Naive thymus-derived CD4-positive, alpha-beta T cell (primary cell): ENCODE measurements at regions not wholly inside any gene's neighbourhood (a gene's known extent, or its start where the extent isn't known, plus 50 kb on each side); places are given as distances from the start of the nearest gene placed in this dataset.
A peak's percentile ranks its signal among the peaks of the same experiment; 100 is the strongest.

Experiments used
- ATAC-seq: fragments of 150-1000 bp; cut with Tn5 transposase; 2 replicates; pipeline ENCODE4 v1.10.0; 2021; ENCODE audit warnings: mild to moderate bottlenecking, moderate library complexity
- CTCF ChIA-PET: fragments of 350-600 bp; sonication (Branson Sonifier 250); formaldehyde crosslinking; loops from one replicate; lab custom pipeline; 2021; ENCODE audit warnings: antibody characterized with exemption; lab: Charles Lee
- POLR2A ChIA-PET: fragments of 350-600 bp; sonication (Branson Sonifier 250); formaldehyde crosslinking; loops from one replicate; lab custom pipeline; 2021; ENCODE audit warnings: antibody characterized with exemption, inconsistent platforms; lab: Charles Lee
- DNase-seq, 9 donors: peaks; one replicate each; pipeline versions ENCODE4 v3.0.0 to v3.0.0-alpha.2; 2020 to 2022; ENCODE audit warnings: mixed read lengths in 1 of 9
- H3K27ac ChIP-seq: one replicate; pipeline ENCODE4 v1.7.0; 2013; ENCODE audit warnings: mild to moderate bottlenecking, low read depth, low read length, moderate library complexity
- H3K27me3 ChIP-seq, 2 donors: one replicate each; pipeline ENCODE4 v1.7.0; 2013; ENCODE audit warnings: low read length in 2 of 2, mild to moderate bottlenecking in 2 of 2, moderate library complexity in 2 of 2; ENCODE audit not compliant: control insufficient read depth in 2 of 2, insufficient read depth in 2 of 2
- H3K36me3 ChIP-seq, 3 experiments: 1 replicate in 2 of 3; 2 replicates in 1 of 3; pipeline ENCODE4 v1.7.0; 2013; ENCODE audit warnings: low read length in 3 of 3, mild to moderate bottlenecking in 3 of 3, moderate library complexity in 1 of 3; ENCODE audit not compliant: insufficient read depth in 3 of 3, control insufficient read depth in 2 of 3
- H3K4me1 ChIP-seq, 2 donors: one replicate each; pipeline ENCODE4 v1.7.0; 2013; ENCODE audit warnings: low read length in 2 of 2, mild to moderate bottlenecking in 2 of 2, moderate library complexity in 1 of 2; ENCODE audit not compliant: control insufficient read depth in 2 of 2, insufficient read depth in 2 of 2
- H3K4me3 ChIP-seq: 2 replicates; pipeline ENCODE4 v1.7.0; 2013; ENCODE audit warnings: mild to moderate bottlenecking, low read length
- H3K9me3 ChIP-seq, 3 experiments: 1 replicate in 2 of 3; 2 replicates in 1 of 3; pipeline ENCODE4 v1.7.0; 2013; ENCODE audit warnings: low read length in 3 of 3; ENCODE audit not compliant: control insufficient read depth in 2 of 3
- H3K27ac Mint-ChIP-seq, 9 donors: one replicate each; pipeline ENCODE4 v1.8.0; 2020 to 2022; ENCODE audit warnings: mixed read lengths in 9 of 9, mild to moderate bottlenecking in 8 of 9, moderate library complexity in 5 of 9, inconsistent platforms in 2 of 9
- H3K27me3 Mint-ChIP-seq, 5 donors: one replicate each; pipeline ENCODE4 v1.8.0; 2021 to 2022; ENCODE audit warnings: mixed read lengths in 5 of 5, mild to moderate bottlenecking in 1 of 5
- H3K36me3 Mint-ChIP-seq, 5 donors: one replicate each; pipeline ENCODE4 v1.8.0; 2020 to 2022; ENCODE audit warnings: mixed read lengths in 5 of 5, mild to moderate bottlenecking in 3 of 5, inconsistent platforms in 1 of 5
- H3K4me1 Mint-ChIP-seq, 7 donors: one replicate each; pipeline ENCODE4 v1.8.0; 2020 to 2022; ENCODE audit warnings: mixed read lengths in 7 of 7, mild to moderate bottlenecking in 3 of 7, inconsistent platforms in 1 of 7
- H3K4me3 Mint-ChIP-seq, 10 donors: one replicate each; pipeline ENCODE4 v1.8.0; 2020 to 2022; ENCODE audit warnings: mild to moderate bottlenecking in 10 of 10, mixed read lengths in 10 of 10, moderate library complexity in 6 of 10, inconsistent platforms in 2 of 10
- H3K9me3 Mint-ChIP-seq, 11 donors: one replicate each; pipeline ENCODE4 v1.8.0; 2020 to 2022; ENCODE audit warnings: mixed read lengths in 11 of 11, mild to moderate bottlenecking in 4 of 11, inconsistent platforms in 1 of 11, moderate library complexity in 1 of 11
- intact Hi-C, 2 donors: fragments of 100-400 bp; cut with micrococcal nuclease; formaldehyde crosslinking; loops; one replicate each; pipeline ENCODE4 v1.15.1; 2023

DNA sequence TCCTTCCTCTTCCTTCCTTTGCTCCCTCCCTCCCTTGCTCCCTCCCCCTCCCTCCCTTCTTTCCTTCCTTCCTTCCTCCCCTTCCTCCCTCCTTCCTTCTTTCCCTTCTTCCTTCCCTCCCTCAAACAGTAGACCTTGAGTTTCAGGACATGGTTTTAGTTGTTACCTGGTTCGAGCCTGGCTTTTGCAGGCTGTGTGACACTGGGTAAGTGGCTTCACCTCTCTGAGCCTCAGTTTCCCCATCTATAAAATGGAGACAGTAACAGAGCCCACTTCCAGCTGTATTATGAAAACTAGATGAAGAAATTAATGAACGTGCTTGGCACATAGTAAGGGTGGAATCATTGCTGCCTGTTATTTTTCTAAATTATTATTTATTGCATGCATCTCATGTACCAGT, 171.0 kb upstream of the LHX5 start:
- no peak overlapping the region for H3K27ac ChIP-seq
- H3K4me1 ChIP-seq: no peaks in the 10 kb centered on the region
- H3K9me3 ChIP-seq: no peaks in the 10 kb centered on the region
- Mint-ChIP-seq H3K27ac (no peak overlapping the region), H3K9me3 (peaks cover 0 to 8% (median 0%) of the 10 kb centered on the region in 11 donors), H3K4me1 (peaks cover 0 to 11% (median 4%) of the 10 kb centered on the region in 7 donors), H3K36me3 (peaks cover 0 to 5% (median 0%) of the 10 kb centered on the region in 5 donors), H3K4me3 (no peak overlapping the region), H3K27me3 (peaks cover 19 to 86% (median 58%) of the 10 kb centered on the region in 5 donors)
- H3K27me3 ChIP-seq: peaks cover 0 to 3% of the 10 kb centered on the region in 2 donors
- ChIA-PET CTCF (no interaction called here), POLR2A (no interaction called here)
- H3K36me3 ChIP-seq: no peaks in the 10 kb centered on the region
- ATAC-seq: no peak
- DNase-seq: no peak
- no peak overlapping the region for H3K4me3 ChIP-seq
- intact Hi-C loops: no loop called here

GRCh38 chr12:113642216-113642615, 170.5 kb upstream of the LHX5 start:
- Histone ChIP-seq H3K9me3 (no peaks in the 10 kb centered on the region), H3K4me3 (no peak overlapping the region), H3K27me3 (peaks cover 0 to 3% of the 10 kb centered on the region in 2 donors), H3K4me1 (no peaks in the 10 kb centered on the region), H3K36me3 (no peaks in the 10 kb centered on the region), H3K27ac (no peak overlapping the region)
- H3K9me3 Mint-ChIP-seq: peaks cover 0 to 8% (median 0%) of the 10 kb centered on the region in 11 donors
- H3K27ac Mint-ChIP-seq: no peak overlapping the region
- peaks cover 0 to 5% (median 0%) of the 10 kb centered on the region in 5 donors for H3K36me3 Mint-ChIP-seq
- ATAC-seq (no peak), DNase-seq (no peak)
- intact Hi-C loops: no loop called here
- POLR2A ChIA-PET: no interaction called here
- no peak overlapping the region for H3K4me3 Mint-ChIP-seq
- H3K27me3 Mint-ChIP-seq: peaks cover 22 to 81% (median 56%) of the 10 kb centered on the region in 5 donors
- peaks cover 0 to 11% (median 4%) of the 10 kb centered on the region in 7 donors for H3K4me1 Mint-ChIP-seq
- CTCF ChIA-PET: no interaction called here

DNA sequence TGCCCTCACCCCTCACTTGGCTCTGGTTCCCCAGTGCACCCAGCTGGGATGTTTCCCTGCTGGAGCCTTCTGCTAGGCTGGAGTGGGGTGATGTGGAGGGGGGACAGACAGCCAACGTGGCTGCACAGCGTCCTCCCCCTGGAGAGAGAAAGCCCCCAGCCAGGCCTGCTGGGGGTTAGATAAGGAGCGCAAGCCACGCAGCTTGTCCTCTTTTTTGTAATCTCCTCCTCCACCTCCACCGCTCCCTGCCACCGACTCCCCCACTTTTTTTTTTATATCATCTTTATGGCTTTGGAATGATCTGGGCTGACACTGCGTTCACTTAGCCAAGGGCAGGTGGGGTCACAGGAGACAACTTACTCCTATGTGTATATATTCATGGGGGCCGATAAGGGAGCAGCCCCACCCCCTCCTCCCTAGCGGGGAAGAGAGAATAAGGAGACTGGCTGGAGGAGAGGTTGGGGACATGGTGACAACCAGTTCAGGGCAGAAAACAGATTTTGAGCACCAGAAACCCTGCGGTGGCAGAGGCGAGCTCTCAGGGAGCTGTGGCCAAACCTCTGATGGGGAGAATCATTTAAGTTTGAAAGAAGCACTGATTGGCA, 169.9 kb upstream of the LHX5 start:
- H3K9me3 Mint-ChIP-seq: peaks cover 0 to 8% (median 0%) of the 10 kb centered on the region in 11 donors
- CTCF ChIA-PET: no interaction called here
- peaks cover 24 to 74% (median 51%) of the 10 kb centered on the region in 5 donors for H3K27me3 Mint-ChIP-seq
- H3K4me3 Mint-ChIP-seq: no peak overlapping the region
- H3K36me3 ChIP-seq: no peaks in the 10 kb centered on the region
- peaks cover 0 to 11% (median 4%) of the 10 kb centered on the region in 7 donors for H3K4me1 Mint-ChIP-seq
- ATAC-seq (no peak), DNase-seq (no peak)
- POLR2A ChIA-PET: no interaction called here
- H3K27ac Mint-ChIP-seq: no peak overlapping the region
- intact Hi-C loops: no loop called here
- no peak overlapping the region for H3K27ac ChIP-seq
- no peak overlapping the region for H3K4me3 ChIP-seq
- H3K4me1 ChIP-seq: no peaks in the 10 kb centered on the region
- peaks cover 0 to 5% (median 0%) of the 10 kb centered on the region in 5 donors for H3K36me3 Mint-ChIP-seq
- peaks cover 0 to 3% of the 10 kb centered on the region in 2 donors for H3K27me3 ChIP-seq
- no peaks in the 10 kb centered on the region for H3K9me3 ChIP-seq

- DNase-seq (no peak), ATAC-seq (no peak)
- Mint-ChIP-seq H3K27me3 (peaks cover 24 to 74% (median 52%) of the 10 kb centered on the region in 5 donors), H3K4me1 (peaks cover 0 to 11% (median 4%) of the 10 kb centered on the region in 7 donors), H3K36me3 (peaks cover 0 to 5% (median 0%) of the 10 kb centered on the region in 5 donors), H3K27ac (no peak overlapping the region), H3K9me3 (peaks cover 0 to 5% (median 0%) of the 10 kb centered on the region in 11 donors), H3K4me3 (no peak overlapping the region)
- H3K4me1 ChIP-seq: no peaks in the 10 kb centered on the region
- CTCF ChIA-PET: no interaction called here
- no peaks in the 10 kb centered on the region for H3K36me3 ChIP-seq
- H3K27ac ChIP-seq: no peak overlapping the region
- intact Hi-C loops: no loop called here
- POLR2A ChIA-PET: no interaction called here
- H3K9me3 ChIP-seq: no peaks in the 10 kb centered on the region
- peaks cover 0 to 3% of the 10 kb centered on the region in 2 donors for H3K27me3 ChIP-seq
- no peak overlapping the region for H3K4me3 ChIP-seq
These were observed 169.2 kb upstream of the LHX5 start for GRCh38 chr12:113640837-113641236.

DNA sequence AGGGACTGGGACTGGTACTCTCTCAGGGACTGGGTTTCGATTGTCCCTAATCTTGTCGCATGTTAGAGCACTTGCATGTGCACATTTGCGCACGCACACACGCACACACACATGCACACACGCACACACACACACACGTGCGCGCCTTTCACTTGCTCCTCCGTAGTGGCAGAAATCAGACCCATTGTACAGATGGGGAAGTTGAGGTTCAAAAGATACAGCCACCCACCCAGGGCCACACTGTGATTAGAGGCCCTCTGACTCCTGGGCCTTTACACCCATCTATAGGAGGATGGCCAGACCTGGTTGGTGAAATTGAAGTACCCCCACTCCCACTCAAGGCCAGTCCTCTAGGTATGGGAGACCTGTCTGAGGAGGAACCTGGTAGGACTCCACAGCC, 167.8 kb upstream of the LHX5 start:
- Mint-ChIP-seq H3K9me3 (peaks cover 0 to 5% (median 0%) of the 10 kb centered on the region in 11 donors), H3K4me3 (no peak overlapping the region), H3K27ac (no peak overlapping the region), H3K36me3 (peaks cover 0 to 5% (median 0%) of the 10 kb centered on the region in 5 donors), H3K4me1 (peaks cover 0 to 11% (median 4%) of the 10 kb centered on the region in 7 donors), H3K27me3 (peaks cover 23 to 71% (median 48%) of the 10 kb centered on the region in 5 donors)
- Histone ChIP-seq H3K9me3 (no peaks in the 10 kb centered on the region), H3K4me1 (no peaks in the 10 kb centered on the region), H3K27me3 (peaks cover 0 to 3% of the 10 kb centered on the region in 2 donors), H3K4me3 (no peak overlapping the region), H3K27ac (no peak overlapping the region), H3K36me3 (no peaks in the 10 kb centered on the region)
- POLR2A ChIA-PET: no interaction called here
- intact Hi-C loops: no loop called here
- no peak for ATAC-seq
- CTCF ChIA-PET: no interaction called here
- DNase-seq: no peak

DNA sequence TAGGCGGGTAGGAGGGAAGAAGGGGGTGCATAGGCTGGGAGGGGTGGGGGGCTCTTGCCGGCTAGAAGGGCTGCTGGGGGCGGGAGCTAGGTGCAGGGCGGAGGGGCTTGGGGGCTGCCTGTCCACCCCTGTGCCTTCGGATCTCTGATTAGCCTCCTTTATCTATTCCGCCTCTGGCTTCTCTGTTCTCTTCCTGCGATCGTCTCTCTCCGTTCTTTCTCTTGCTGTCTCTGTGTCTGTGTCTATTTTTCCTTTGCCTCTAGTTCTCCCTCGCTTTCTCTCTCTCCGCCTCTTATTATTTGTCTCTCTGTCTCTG, 166.7 kb upstream of the LHX5 start:
- H3K27me3 Mint-ChIP-seq: peaks cover 20 to 69% (median 46%) of the 10 kb centered on the region in 5 donors
- no peak overlapping the region for H3K27ac Mint-ChIP-seq

DNA sequence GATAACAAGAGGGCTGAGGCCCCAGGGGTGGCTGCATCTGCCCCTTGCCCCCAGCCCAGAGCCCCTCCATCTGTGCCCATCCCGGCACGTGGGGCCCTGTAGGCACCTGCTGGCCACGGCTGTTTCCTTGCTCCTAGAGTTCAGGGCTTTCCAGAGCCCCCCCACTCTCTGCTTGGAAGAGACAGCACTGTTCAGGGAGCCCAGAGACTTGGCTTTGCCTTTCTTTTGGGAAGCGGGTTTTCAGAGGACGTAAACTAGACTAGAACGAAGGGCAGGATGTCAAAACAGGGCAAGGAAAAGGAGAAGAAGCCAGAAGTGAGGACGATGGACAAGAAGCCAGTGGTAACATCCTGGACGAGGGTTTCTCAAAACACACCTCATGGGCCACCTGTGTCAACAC, 163.3 kb upstream of the LHX5 start:
- H3K4me1 Mint-ChIP-seq: peaks cover 0 to 11% (median 4%) of the 10 kb centered on the region in 7 donors

More for the DNA sequence above, 166.7 kb upstream of the LHX5 start:
- POLR2A ChIA-PET: no interaction called here
- ATAC-seq: no peak
- H3K4me1 ChIP-seq: no peaks in the 10 kb centered on the region
- no peak for DNase-seq
- no peaks in the 10 kb centered on the region for H3K9me3 ChIP-seq
- CTCF ChIA-PET: no interaction called here
- H3K4me3 ChIP-seq: no peak overlapping the region
- H3K9me3 Mint-ChIP-seq: peaks cover 0 to 8% (median 0%) of the 10 kb centered on the region in 11 donors
- H3K4me3 Mint-ChIP-seq: peak overlapping the region in 2 of 10 donors; percentile 8 to 61
- H3K4me1 Mint-ChIP-seq: peaks cover 0 to 11% (median 4%) of the 10 kb centered on the region in 7 donors
- peaks cover 0 to 5% (median 0%) of the 10 kb centered on the region in 5 donors for H3K36me3 Mint-ChIP-seq
- no peak overlapping the region for H3K27ac ChIP-seq
- peaks cover 0 to 3% of the 10 kb centered on the region in 2 donors for H3K27me3 ChIP-seq
- intact Hi-C loops: no loop called here
- no peaks in the 10 kb centered on the region for H3K36me3 ChIP-seq

More for the DNA sequence above, 163.3 kb upstream of the LHX5 start:
- H3K27ac ChIP-seq: no peak overlapping the region
- no peak overlapping the region for H3K4me3 ChIP-seq
- H3K27me3 Mint-ChIP-seq: peaks cover 20 to 44% (median 30%) of the 10 kb centered on the region in 5 donors
- no peak overlapping the region for H3K27ac Mint-ChIP-seq
- peaks cover 0 to 27% (median 6%) of the 10 kb centered on the region in 11 donors for H3K9me3 Mint-ChIP-seq
- no peaks in the 10 kb centered on the region for H3K36me3 ChIP-seq
- H3K36me3 Mint-ChIP-seq: peaks cover 0 to 5% (median 0%) of the 10 kb centered on the region in 5 donors
- no peaks in the 10 kb centered on the region for H3K27me3 ChIP-seq
- ChIA-PET CTCF (no interaction called here), POLR2A (no interaction called here)
- intact Hi-C loops: no loop called here
- no peak overlapping the region for H3K4me3 Mint-ChIP-seq
- no peaks in the 10 kb centered on the region for H3K4me1 ChIP-seq
- ATAC-seq (no peak), DNase-seq (no peak)
- no peaks in the 10 kb centered on the region for H3K9me3 ChIP-seq
